SKM-1 (cell line): ENCODE measurements at regions not wholly inside any gene's neighbourhood (a gene's known extent, or its start where the extent isn't known, plus 50 kb on each side); places are given as distances from the start of the nearest gene placed in this dataset.
A peak's percentile ranks its signal among the peaks of the same experiment; 100 is the strongest.

Experiments
- DNase-seq: peaks from one replicate; lab custom pipeline; 2025; ENCODE audit not compliant: unreplicated experiment; lab: John Stamatoyannopoulos, UW

DNA sequence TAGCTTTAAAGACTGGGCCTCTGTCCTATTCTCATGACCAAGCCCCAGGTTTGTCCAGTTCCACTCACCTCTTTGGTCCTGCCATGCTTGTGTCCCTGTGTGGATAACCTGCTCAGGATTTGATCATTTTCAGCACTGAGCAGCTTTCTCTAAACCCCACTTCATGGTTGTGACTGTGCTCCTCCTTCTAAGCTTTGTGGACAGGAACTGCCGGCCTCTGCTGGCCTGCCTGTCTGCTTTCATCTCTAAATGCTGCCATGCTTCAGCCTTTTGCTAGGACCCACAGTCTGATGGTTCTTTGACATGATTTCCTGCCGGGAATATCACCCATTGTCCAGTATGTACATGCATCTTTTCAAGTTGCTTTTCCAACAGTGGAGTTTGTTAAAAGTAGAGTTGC, 53.9 kb upstream of the STXBP6 start:
- no peak for DNase-seq

DNA sequence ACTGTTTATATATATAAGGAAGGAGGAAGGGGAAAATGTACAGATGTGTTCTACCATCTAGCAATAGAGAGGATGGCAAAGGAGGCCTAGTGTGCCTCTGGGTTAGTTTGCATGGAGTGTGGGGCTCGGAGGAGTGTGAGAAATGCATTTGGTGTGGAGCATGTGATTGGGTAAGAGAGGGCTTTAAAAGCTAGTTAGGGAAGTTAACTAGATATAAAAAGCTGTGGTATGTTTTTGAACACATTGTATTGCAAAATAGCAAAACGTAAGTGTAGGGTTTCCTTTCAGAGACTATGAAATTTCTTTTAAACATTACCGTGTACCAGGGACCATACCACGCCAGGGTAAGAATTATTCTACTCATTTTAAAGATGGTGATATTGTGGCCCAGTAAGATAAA, 53.3 kb upstream of the STXBP6 start:
- peak; percentile 37 for DNase-seq

DNA sequence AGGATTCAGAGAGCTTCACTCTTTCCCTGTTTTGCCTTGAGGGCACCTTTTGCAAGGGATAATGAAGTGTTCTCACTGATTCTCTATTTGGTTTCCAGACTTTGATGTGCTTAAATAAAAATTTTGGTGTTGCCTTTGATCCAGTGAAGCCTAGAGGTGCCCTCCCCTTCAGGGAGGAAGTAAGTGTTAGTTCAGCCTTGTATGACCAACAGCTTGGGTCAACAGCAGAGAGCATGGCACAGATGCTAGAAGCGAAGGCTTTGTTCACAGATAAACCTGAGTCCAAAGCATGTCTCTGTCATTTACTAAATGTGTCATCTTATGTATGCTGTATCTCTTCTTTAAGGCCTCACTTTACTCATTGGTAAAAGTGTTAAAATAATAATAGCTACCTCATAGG, 52.8 kb upstream of the STXBP6 start:
- no peak for DNase-seq

DNA sequence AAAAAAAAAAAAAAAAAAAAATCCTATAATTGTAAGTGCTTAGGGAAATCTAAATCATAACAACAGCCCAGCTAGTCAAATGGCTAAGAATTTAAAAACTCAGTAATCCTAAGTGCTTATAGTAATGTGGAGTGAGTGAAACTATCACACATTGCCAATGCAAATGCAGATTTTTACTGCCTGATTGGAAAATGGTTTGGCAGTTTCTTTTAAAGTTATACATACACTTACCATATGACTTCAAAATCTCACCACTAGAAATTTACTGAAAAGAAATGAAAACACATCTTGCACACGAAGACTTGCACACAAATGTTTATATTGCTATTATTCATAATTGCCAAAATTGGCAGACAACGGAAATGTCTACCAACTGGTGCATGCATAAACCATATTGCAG, 51.3 kb upstream of the STXBP6 start:
- no peak for DNase-seq
